ENCODE measurements at regions not wholly inside any gene's neighbourhood (a gene's known extent, or its start where the extent isn't known, plus 50 kb on each side); places are given as distances from the start of the nearest gene placed in this dataset.

DNA sequence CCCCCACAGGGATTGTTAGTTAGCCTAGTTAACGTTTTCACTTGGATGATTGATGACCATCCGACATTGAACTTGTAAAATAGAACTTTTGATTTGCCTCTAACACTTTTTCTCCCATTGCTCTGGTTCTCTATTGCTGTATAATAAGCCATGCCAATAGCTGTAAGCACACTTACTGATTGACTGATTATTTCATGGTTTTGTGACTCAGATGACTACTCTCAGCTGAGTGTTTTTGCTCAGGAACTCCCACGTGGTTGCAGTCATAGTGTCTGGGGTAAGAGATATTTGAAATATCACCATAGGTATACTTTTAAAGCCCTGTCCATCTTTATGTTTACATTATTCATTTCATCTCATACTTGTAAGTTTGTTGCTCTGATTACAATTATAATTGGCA lies 1285.5 kb downstream of the STIM2 start:
- Mint-ChIP-seq H3K4me3 (no peak overlapping the region), H3K9me3 (peaks cover 11% of the 10 kb centered on the region), H3K4me1 (ENCODE audit: low read depth) (no peaks in the 10 kb centered on the region), H3K36me3 (ENCODE audit: insufficient read depth) (no peaks in the 10 kb centered on the region), H3K27me3 (ENCODE audit: low read depth) (no peaks in the 10 kb centered on the region)
- DNase-seq, result no peak
- no peak for ATAC-seq

- Mint-ChIP-seq H3K9me3 (peaks cover 11% of the 10 kb centered on the region), H3K36me3 (ENCODE audit: insufficient read depth) (no peaks in the 10 kb centered on the region), H3K27me3 (ENCODE audit: low read depth) (no peaks in the 10 kb centered on the region), H3K4me1 (ENCODE audit: low read depth) (no peaks in the 10 kb centered on the region), H3K4me3 (no peak overlapping the region)
- DNase-seq, result no peak
- no peak for ATAC-seq
Observed at GRCh38 chr4:28148221-28148620, 1287.6 kb downstream of the STIM2 start.

GRCh38 chr4:28149762-28150161 lies 1289.1 kb downstream of the STIM2 start:
- Mint-ChIP-seq H3K4me1 (ENCODE audit: low read depth) (no peaks in the 10 kb centered on the region), H3K4me3 (no peak overlapping the region), H3K9me3 (peaks cover 11% of the 10 kb centered on the region), H3K36me3 (ENCODE audit: insufficient read depth) (no peaks in the 10 kb centered on the region), H3K27me3 (ENCODE audit: low read depth) (no peaks in the 10 kb centered on the region)
- no peak for DNase-seq
- no peak for ATAC-seq

DNA sequence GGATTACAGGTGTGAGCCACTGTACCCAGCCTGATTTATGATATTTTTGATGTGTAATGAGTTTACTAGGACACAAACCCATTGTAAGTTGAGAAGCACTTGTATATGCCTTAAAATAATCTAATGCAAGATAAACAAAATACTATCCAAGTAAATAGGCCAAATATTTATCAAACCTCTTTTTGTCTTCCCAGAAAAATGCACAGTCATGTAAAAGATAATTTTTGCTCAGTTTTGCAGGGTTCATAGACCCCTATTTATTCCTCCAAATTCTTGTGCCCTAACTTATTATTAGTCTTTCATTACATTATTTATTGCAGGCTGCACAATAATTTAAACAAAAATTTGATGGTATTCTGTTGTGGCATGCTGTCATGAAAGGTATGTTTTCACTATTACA lies 1290.7 kb downstream of the STIM2 start:
- Mint-ChIP-seq H3K27me3 (ENCODE audit: low read depth) (no peaks in the 10 kb centered on the region), H3K4me1 (ENCODE audit: low read depth) (no peaks in the 10 kb centered on the region), H3K36me3 (ENCODE audit: insufficient read depth) (no peaks in the 10 kb centered on the region), H3K4me3 (no peak overlapping the region), H3K9me3 (peaks cover 6% of the 10 kb centered on the region)
- no peak for ATAC-seq
- DNase-seq, result no peak

DNA sequence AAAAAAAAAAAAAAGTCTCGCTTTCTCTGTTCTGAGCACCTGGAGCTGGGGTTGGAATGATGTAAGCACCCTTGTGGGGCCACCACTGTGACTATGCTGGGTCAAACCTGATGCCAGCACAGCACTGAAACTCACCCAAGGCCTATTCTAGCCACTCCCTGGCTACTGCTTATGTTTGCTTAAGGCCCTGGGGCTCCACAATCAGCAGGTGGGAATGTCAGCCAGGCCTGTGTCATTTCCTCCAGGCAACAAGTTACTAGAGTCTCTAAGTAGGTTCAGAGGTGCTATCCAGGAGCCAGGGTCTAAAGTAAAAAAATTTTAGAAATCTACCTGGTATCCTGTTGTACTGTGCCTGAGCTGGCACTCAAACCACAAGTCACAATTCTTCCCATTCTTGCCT lies 1306.8 kb downstream of the STIM2 start:
- Mint-ChIP-seq H3K27me3 (ENCODE audit: low read depth) (no peaks in the 10 kb centered on the region), H3K9me3 (peaks cover 21% of the 10 kb centered on the region)
- no peak for DNase-seq

DNA sequence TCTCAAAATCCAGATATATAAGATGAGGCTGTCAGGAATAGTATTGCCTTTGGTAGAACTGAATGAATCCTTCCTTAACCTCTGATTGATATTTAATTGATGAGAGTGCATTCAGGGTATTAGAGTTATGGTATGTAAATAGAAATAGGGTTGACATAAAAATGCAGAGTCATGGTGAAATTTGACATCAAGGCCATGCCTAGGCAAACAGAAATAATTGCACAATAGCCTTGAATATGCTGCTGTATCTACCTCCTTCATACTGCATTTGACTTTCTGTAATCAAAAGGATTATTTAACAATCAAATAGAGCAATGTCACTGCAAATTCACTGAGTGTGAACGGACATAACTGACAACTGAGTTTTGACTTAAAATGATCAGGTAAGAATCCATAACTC lies 1316.3 kb downstream of the STIM2 start:
- Mint-ChIP-seq H3K36me3 (ENCODE audit: insufficient read depth) (no peaks in the 10 kb centered on the region), H3K9me3 (peaks cover 5% of the 10 kb centered on the region), H3K27me3 (ENCODE audit: low read depth) (no peaks in the 10 kb centered on the region), H3K4me1 (ENCODE audit: low read depth) (no peaks in the 10 kb centered on the region), H3K4me3 (no peak overlapping the region)
- no peak for DNase-seq
- no peak for ATAC-seq

More for the DNA sequence above, 1306.8 kb downstream of the STIM2 start:
- Mint-ChIP-seq H3K4me1 (ENCODE audit: low read depth) (no peaks in the 10 kb centered on the region), H3K4me3 (no peak overlapping the region), H3K36me3 (ENCODE audit: insufficient read depth) (no peaks in the 10 kb centered on the region)
- ATAC-seq, result no peak

- no peak for ATAC-seq
- H3K4me3 Mint-ChIP-seq, result no peak overlapping the region
- DNase-seq, result no peak
- peaks cover 4% of the 10 kb centered on the region for H3K9me3 Mint-ChIP-seq
- no peaks in the 10 kb centered on the region for H3K36me3 Mint-ChIP-seq (ENCODE audit: insufficient read depth)
- H3K27me3 Mint-ChIP-seq (ENCODE audit: low read depth), result no peaks in the 10 kb centered on the region
- H3K4me1 Mint-ChIP-seq (ENCODE audit: low read depth), result no peaks in the 10 kb centered on the region
Observed at GRCh38 chr4:28177641-28178040, 1317.0 kb downstream of the STIM2 start.

DNA sequence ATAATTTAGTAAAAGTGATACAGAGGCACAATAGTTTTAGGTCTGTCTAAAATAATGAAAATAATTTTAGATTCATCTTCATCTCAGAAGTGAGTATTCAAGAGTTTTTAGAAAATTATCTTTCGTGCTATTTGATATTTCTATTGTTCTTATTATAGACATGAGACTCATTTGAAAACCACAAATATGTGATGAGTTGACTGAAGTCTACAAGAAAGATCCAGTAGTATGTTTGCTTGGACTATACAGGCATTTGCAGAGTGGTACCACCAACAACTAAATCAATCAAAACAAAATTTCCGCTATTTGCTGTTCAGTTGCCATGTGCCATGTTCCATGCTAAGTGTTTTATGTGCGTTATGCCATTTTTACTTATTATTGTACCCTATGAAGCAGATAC lies 1318.5 kb downstream of the STIM2 start:
- Mint-ChIP-seq H3K4me1 (ENCODE audit: low read depth) (no peaks in the 10 kb centered on the region), H3K36me3 (ENCODE audit: insufficient read depth) (no peaks in the 10 kb centered on the region), H3K4me3 (no peak overlapping the region), H3K9me3 (peaks cover 6% of the 10 kb centered on the region), H3K27me3 (ENCODE audit: low read depth) (no peaks in the 10 kb centered on the region)
- ATAC-seq (no peak), DNase-seq (no peak)

DNA sequence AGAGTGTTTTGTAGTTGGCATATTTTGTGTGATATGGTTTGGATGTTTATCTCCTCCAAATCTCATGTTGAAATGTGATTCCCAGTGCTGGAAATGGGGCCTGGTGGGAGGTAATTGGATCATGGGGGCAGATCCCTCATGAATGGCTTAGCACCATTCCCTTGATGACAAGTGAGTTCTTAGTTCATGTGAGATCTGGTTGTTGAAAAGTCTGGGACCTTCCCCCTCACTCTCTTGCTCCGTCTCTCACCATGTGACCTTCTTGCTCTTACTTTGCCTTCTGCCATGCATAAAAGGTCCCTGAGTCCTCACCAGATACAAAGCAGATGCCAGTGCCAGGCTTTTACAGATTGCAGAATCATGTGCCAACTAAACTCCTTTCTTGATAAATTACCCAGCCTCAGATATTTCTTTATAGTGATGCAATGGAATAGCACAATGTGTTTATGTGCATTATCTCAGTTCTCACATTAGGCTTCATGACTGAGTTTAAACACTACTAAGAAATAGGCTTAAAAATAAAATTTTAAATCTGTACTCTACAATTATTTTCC lies 1348.8 kb downstream of the STIM2 start:
- ATAC-seq (no peak), DNase-seq (no peak)
- Mint-ChIP-seq H3K4me1 (ENCODE audit: low read depth) (no peaks in the 10 kb centered on the region), H3K4me3 (no peak overlapping the region), H3K9me3 (peaks cover 8% of the 10 kb centered on the region), H3K27me3 (ENCODE audit: low read depth) (no peaks in the 10 kb centered on the region), H3K36me3 (ENCODE audit: insufficient read depth) (no peaks in the 10 kb centered on the region)

DNA sequence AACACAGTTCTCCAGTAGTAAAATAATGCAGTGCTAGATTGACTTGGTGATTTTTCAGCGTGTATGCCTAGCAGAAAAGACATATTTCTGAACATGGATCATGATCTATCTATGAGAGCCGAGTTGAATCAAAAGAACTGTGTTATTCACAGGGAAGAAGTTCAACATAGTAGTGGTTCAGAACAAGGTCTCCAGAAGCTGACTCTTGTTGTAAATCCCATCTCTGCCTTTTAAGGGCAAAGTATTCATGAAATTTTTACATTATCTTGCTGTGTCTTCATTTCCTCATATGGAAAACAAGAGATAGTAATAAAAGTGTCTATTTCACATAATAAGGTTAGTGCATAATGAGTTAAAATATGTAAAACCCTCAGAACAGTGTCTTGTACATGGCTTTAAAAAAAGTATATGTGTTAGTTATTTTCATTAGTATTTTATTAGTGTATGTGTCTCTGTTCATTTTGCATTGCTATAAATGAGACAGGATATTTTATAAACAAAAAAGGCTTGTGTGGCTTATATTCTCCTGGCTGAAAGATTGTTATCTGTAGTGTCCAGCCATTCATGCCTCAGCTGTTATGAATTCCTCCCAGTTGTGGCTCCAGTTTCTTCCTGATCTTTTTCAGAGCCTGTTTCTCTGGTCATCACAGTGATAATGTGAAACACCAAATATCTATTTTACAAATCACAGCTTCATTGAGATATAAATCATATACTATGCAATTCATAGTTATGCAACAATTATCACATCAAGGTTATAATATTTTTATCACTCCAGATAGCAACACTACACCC lies 1351.2 kb downstream of the STIM2 start:
- Mint-ChIP-seq H3K27me3 (ENCODE audit: low read depth) (no peaks in the 10 kb centered on the region), H3K4me3 (no peak overlapping the region), H3K36me3 (ENCODE audit: insufficient read depth) (no peaks in the 10 kb centered on the region), H3K9me3 (peaks cover 4% of the 10 kb centered on the region), H3K4me1 (ENCODE audit: low read depth) (no peaks in the 10 kb centered on the region)
- DNase-seq (no peak), ATAC-seq (no peak)

DNA sequence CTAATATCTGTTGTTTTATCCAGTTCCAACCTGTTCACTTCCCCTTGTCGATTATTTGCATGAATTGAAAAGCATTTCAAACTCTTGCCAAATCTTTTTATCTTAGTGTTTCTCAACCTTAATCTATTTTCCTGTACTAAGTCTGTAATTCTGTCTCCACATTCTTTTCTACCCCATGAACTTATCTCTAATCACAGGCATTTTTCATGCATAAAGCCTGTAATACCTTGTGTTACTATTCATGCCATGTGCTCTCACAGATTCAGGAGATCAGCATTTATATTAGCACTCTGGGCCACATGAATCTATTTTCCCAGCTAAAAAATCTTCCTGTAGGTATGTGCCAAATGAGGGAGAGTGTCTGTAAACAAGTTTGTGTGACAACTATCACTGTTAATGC lies 1360.9 kb downstream of the STIM2 start:
- no peak overlapping the region for H3K4me3 Mint-ChIP-seq
- no peak for ATAC-seq
- no peak for DNase-seq

DNA sequence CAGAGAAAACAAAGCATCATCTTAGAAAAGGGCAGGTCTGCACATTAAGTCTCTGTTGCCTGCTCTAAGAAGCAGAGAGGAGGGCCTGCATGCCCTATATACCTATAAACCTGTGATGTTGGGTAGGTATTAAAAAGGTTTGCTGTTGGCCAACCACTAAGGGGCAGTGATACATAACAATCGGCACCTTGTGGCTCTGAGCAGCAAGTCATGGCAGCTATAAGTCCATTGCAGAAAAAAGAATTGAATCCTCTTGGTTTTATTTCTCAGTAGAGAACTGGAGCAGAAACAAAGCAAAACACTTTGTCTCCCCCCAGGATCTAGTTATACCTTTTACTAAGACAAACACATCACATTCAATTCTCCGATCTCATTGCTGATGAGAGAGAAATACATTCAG lies 1364.4 kb downstream of the STIM2 start:
- ATAC-seq, result no peak
- Mint-ChIP-seq H3K9me3 (no peaks in the 10 kb centered on the region), H3K4me1 (ENCODE audit: low read depth) (no peaks in the 10 kb centered on the region), H3K36me3 (ENCODE audit: insufficient read depth) (no peaks in the 10 kb centered on the region), H3K27me3 (ENCODE audit: low read depth) (no peaks in the 10 kb centered on the region), H3K4me3 (no peak overlapping the region)
- DNase-seq, result no peak

More for the DNA sequence above, 1360.9 kb downstream of the STIM2 start:
- no peaks in the 10 kb centered on the region for H3K4me1 Mint-ChIP-seq (ENCODE audit: low read depth)
- H3K36me3 Mint-ChIP-seq (ENCODE audit: insufficient read depth), result no peaks in the 10 kb centered on the region
- no peaks in the 10 kb centered on the region for H3K27me3 Mint-ChIP-seq (ENCODE audit: low read depth)
- H3K9me3 Mint-ChIP-seq, result no peaks in the 10 kb centered on the region

DNA sequence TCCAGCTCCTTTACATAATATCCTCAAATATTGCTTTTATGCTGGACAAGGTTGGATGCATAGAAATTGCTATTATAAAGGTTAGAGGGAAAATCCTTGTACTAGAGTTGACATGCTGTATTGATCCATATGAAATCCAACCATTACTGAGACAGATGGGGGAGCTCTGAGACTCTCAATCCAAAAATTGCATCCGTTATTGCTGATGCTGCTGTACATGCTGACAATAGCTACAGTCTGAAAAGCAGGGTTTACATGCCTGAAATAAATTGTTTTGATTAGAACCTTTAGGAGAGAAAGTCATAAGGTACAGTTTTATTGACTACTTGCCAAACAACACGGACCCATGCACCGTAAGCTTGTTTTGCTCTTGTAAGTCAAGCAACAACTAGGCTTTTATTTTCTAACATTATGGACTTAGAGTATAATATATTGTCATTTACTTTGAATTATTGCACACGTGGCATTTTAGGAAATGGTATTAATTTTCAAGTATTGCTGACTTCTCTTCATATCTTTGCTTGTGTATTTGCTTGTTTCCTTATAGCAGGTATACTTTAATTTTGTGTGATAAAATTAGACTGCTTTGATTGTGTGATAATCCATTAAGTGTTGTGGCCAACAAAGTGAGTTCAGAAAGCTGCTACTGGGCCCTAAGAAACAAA lies 1365.2 kb downstream of the STIM2 start:
- no peak overlapping the region for H3K4me3 Mint-ChIP-seq
- DNase-seq (no peak), ATAC-seq (no peak)
- no peaks in the 10 kb centered on the region for H3K27me3 Mint-ChIP-seq (ENCODE audit: low read depth)
- no peaks in the 10 kb centered on the region for H3K4me1 Mint-ChIP-seq (ENCODE audit: low read depth)
- no peaks in the 10 kb centered on the region for H3K9me3 Mint-ChIP-seq
- no peaks in the 10 kb centered on the region for H3K36me3 Mint-ChIP-seq (ENCODE audit: insufficient read depth)

DNA sequence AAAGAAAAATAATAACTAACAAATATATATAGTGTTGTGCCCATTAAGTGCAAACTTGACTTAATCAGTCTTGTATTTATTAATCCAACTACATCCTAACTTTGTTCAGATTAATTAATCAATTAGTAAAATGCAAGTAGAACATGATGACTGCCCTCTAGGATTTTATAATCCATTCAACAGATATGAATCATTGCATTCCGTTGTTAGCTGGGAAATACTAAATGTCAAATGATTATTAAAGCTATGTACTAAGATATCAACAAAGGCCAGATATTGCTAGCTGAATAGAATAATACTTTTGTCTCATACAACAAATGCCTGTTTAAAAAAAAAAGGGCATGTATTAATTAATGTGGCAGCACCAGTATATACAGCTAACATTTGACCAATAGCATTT lies 1366.3 kb downstream of the STIM2 start:
- H3K4me1 Mint-ChIP-seq (ENCODE audit: low read depth), result no peaks in the 10 kb centered on the region
- no peaks in the 10 kb centered on the region for H3K27me3 Mint-ChIP-seq (ENCODE audit: low read depth)
- H3K9me3 Mint-ChIP-seq, result no peaks in the 10 kb centered on the region
- ATAC-seq (no peak), DNase-seq (no peak)
- no peak overlapping the region for H3K4me3 Mint-ChIP-seq
- no peaks in the 10 kb centered on the region for H3K36me3 Mint-ChIP-seq (ENCODE audit: insufficient read depth)

DNA sequence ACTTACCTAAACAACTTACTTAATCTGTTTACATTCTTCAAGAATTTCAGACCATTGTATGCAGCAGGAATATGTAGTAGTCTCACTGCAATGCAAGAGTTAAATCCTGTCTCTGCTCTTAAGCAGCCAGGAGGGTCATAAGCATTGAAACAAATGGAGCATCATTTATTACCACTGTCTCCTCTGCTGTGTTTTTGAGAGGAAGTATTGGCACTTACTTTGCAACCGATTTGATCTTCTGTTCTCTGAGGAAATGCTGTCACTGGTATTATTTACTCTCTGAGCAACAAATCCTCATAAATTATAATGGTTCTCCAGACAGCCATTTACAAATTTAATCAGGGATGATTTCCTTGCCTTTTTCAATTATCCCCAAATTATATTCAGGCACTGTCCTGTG lies 1367.1 kb downstream of the STIM2 start:
- H3K4me1 Mint-ChIP-seq (ENCODE audit: low read depth), result no peaks in the 10 kb centered on the region

More for the DNA sequence above, 1367.1 kb downstream of the STIM2 start:
- ATAC-seq, result no peak
- Mint-ChIP-seq H3K27me3 (ENCODE audit: low read depth) (no peaks in the 10 kb centered on the region), H3K36me3 (ENCODE audit: insufficient read depth) (no peaks in the 10 kb centered on the region), H3K9me3 (no peaks in the 10 kb centered on the region), H3K4me3 (no peak overlapping the region)
- no peak for DNase-seq

Measured in activated T-cell treated with anti-CD3 and anti-CD28 coated beads, Interleukin-2, amount 50 U/mL, for 4 hours (primary cell).